ENCODE measurements at regions not wholly inside any gene's neighbourhood (a gene's known extent, or its start where the extent isn't known, plus 50 kb on each side); places are given as distances from the start of the nearest gene placed in this dataset.

DNA sequence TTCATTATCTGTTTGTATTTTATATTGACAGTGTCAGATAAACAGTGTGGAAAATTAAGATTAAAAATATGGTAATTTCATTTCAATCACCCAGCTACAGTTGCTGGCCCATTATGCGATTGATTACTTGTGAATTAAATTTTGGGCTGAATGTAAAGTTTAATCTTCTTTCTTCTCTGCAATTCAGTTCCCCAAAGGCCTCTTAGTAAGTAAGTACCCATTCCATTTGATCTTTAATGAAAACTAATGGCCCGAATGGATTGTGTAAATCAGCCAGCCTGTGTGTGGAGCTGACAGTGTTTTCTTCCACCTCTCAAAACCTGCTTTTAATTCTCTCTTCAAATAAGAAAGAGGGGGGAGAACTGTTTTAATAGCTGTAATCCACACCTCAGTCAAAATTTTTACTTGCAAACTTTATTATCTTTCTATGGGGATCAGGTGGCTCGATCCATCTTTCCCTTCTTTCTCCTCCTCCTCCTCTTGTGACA lies 307.1 kb downstream of the IL20RB start:
- Histone ChIP-seq H3K4me1 (ENCODE audit: control insufficient read depth in 5 of 5, insufficient read depth in 5 of 5, low read length in 5 of 5) (peaks cover 0 to 16% (median 0%) of the 10 kb centered on the region in 5 donors), H3K9me3 (ENCODE audit: control insufficient read depth in 4 of 4, insufficient read depth in 3 of 4, low read length in 3 of 4) (no peaks in the 10 kb centered on the region), H3K9ac (ENCODE audit: insufficient read depth in 1 of 2, low read length in 2 of 2) (no peak overlapping the region), H3K36me3 (ENCODE audit: control insufficient read depth in 4 of 4, insufficient read depth in 4 of 4, low read length in 4 of 4) (no peaks in the 10 kb centered on the region), H3K27me3 (ENCODE audit: control insufficient read depth in 3 of 3, insufficient read depth in 3 of 3, low read length in 2 of 3) (no peaks in the 10 kb centered on the region), H3K27ac (ENCODE audit: low read depth in 1 of 2, low read length in 1 of 2) (no peak overlapping the region), H3K4me3 (no peak overlapping the region)
- TF ChIP-seq, protein P1, sequence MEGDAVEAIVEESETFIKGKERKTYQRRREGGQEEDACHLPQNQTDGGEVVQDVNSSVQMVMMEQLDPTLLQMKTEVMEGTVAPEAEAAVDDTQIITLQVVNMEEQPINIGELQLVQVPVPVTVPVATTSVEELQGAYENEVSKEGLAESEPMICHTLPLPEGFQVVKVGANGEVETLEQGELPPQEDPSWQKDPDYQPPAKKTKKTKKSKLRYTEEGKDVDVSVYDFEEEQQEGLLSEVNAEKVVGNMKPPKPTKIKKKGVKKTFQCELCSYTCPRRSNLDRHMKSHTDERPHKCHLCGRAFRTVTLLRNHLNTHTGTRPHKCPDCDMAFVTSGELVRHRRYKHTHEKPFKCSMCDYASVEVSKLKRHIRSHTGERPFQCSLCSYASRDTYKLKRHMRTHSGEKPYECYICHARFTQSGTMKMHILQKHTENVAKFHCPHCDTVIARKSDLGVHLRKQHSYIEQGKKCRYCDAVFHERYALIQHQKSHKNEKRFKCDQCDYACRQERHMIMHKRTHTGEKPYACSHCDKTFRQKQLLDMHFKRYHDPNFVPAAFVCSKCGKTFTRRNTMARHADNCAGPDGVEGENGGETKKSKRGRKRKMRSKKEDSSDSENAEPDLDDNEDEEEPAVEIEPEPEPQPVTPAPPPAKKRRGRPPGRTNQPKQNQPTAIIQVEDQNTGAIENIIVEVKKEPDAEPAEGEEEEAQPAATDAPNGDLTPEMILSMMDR (IDR thresholded peaks at IDR 0.05; ENCODE audit: control extremely low read depth, extremely low read depth): no peak
- 72 to 77% methylated on average over 3 of the region's 3 CpGs for WGBS, 2 donors
- no peak for DNase-seq
- no peak for ATAC-seq (ENCODE audit: insufficient read depth, low FRiP score)

DNA sequence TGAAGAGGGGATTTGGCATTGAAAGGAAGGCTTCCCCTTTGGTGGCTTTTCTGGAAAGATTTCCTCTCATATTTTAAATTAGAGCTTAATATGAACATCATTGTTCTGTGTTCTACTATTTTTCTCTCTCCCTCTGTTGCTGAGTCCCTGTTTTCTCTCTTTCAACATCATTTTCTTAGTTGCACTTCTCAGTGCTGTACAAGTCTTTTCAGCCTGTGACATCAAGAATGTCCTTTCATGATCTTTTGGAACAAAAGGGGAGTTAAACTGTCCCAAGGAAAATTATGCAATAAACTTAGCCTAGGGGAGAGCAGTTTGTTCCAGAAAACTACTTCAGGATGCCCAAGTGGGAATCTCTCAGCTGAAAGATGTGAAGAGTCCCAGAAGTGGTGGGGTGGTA lies 325.1 kb downstream of the IL20RB start:
- Histone ChIP-seq H3K9ac (ENCODE audit: insufficient read depth in 1 of 2, low read length in 2 of 2) (no peak overlapping the region), H3K36me3 (ENCODE audit: control insufficient read depth in 4 of 4, insufficient read depth in 4 of 4, low read length in 4 of 4) (no peaks in the 10 kb centered on the region), H3K9me3 (ENCODE audit: control insufficient read depth in 4 of 4, insufficient read depth in 3 of 4, low read length in 3 of 4) (no peaks in the 10 kb centered on the region), H3K27me3 (ENCODE audit: control insufficient read depth in 3 of 3, insufficient read depth in 3 of 3, low read length in 2 of 3) (no peaks in the 10 kb centered on the region), H3K4me3 (no peak overlapping the region), H3K27ac (ENCODE audit: low read depth in 1 of 2, low read length in 1 of 2) (no peak overlapping the region), H3K4me1 (ENCODE audit: control insufficient read depth in 5 of 5, insufficient read depth in 5 of 5, low read length in 5 of 5) (no peaks in the 10 kb centered on the region)
- ATAC-seq (ENCODE audit: insufficient read depth, low FRiP score) (no peak), DNase-seq (no peak)
- TF ChIP-seq, protein P1 (IDR thresholded peaks at IDR 0.05; ENCODE audit: control extremely low read depth, extremely low read depth): no peak

DNA sequence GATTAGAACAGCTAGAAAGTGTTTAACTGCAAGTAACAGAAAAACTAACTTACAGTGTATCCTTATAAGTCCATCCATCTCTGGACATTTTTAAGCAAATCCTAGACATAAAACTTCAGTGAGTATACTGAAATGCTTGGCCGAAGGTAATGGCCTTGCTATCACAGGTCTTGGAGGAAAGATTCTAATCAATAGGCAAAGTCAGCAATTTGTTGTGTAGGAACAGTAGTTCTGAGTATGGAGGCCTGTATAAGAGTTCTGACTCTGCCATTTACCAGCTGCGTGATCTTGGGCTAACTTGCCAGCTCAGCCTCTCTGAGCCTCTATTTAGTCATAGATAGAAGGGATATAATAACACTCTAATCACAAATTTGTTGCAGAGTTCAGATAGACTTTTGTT lies 328.1 kb downstream of the IL20RB start:
- Histone ChIP-seq H3K9ac (ENCODE audit: insufficient read depth in 1 of 2, low read length in 2 of 2) (no peak overlapping the region), H3K9me3 (ENCODE audit: control insufficient read depth in 4 of 4, insufficient read depth in 3 of 4, low read length in 3 of 4) (no peaks in the 10 kb centered on the region), H3K4me1 (ENCODE audit: control insufficient read depth in 5 of 5, insufficient read depth in 5 of 5, low read length in 5 of 5) (no peaks in the 10 kb centered on the region), H3K27me3 (ENCODE audit: control insufficient read depth in 3 of 3, insufficient read depth in 3 of 3, low read length in 2 of 3) (no peaks in the 10 kb centered on the region), H3K27ac (ENCODE audit: low read depth in 1 of 2, low read length in 1 of 2) (no peak overlapping the region), H3K4me3 (no peak overlapping the region), H3K36me3 (ENCODE audit: control insufficient read depth in 4 of 4, insufficient read depth in 4 of 4, low read length in 4 of 4) (no peaks in the 10 kb centered on the region)
- no peak for ATAC-seq (ENCODE audit: insufficient read depth, low FRiP score)
- DNase-seq: no peak
- 84 to 95% methylated on average over 2 of the region's 2 CpGs for WGBS, 2 donors
- TF ChIP-seq, protein P1 (IDR thresholded peaks at IDR 0.05; ENCODE audit: control extremely low read depth, extremely low read depth): no peak

DNA sequence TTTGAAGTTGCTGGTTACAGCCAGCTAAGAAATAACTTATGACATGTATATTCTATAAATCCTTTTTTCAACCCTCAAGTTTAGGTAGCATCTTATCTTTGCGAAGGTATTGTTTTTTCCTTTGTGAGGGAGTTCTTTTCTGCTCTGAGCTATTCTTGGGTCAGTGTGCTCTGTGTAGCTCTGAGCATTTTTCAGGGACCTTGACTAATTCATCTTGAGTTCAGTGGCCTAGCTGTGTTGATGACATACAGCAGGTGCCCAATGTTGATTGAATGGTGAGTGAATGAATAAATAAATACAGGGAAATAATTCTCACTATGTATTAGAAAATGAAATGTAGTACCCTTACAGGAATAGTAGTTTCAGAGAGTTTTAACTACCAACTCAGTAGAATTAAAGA lies 335.3 kb downstream of the IL20RB start:
- WGBS, 2 donors: 85 to 90% methylated on average over 1 of the region's 1 CpG
- no peak overlapping the region for H3K27ac ChIP-seq (ENCODE audit: low read depth in 1 of 2, low read length in 1 of 2)
- no peak for ATAC-seq (ENCODE audit: insufficient read depth, low FRiP score)
- no peak overlapping the region for H3K9ac ChIP-seq (ENCODE audit: insufficient read depth in 1 of 2, low read length in 2 of 2)
- TF ChIP-seq, protein P1 (IDR thresholded peaks at IDR 0.05; ENCODE audit: control extremely low read depth, extremely low read depth): no peak
- H3K36me3 ChIP-seq (ENCODE audit: control insufficient read depth in 4 of 4, insufficient read depth in 4 of 4, low read length in 4 of 4): no peaks in the 10 kb centered on the region
- H3K4me1 ChIP-seq (ENCODE audit: control insufficient read depth in 5 of 5, insufficient read depth in 5 of 5, low read length in 5 of 5): no peaks in the 10 kb centered on the region
- DNase-seq: no peak
- H3K4me3 ChIP-seq: no peak overlapping the region
- no peaks in the 10 kb centered on the region for H3K9me3 ChIP-seq (ENCODE audit: control insufficient read depth in 4 of 4, insufficient read depth in 3 of 4, low read length in 3 of 4)
- H3K27me3 ChIP-seq (ENCODE audit: control insufficient read depth in 3 of 3, insufficient read depth in 3 of 3, low read length in 2 of 3): no peaks in the 10 kb centered on the region

Measured in lung (tissue), 11 donors.